Right atrium auricular region (tissue), 2 donors: ENCODE measurements at regions not wholly inside any gene's neighbourhood (a gene's known extent, or its start where the extent isn't known, plus 50 kb on each side); places are given as distances from the start of the nearest gene placed in this dataset.

Experiments
- DNase-seq: peaks from one replicate; pipeline ENCODE4 v3.0.0-alpha.2; 2019; ENCODE audit warnings: low spot score
- H3K27ac ChIP-seq, 2 donors: fragments of 200-600 bp; sonication (generic); 1 replicate in 1 of 2; 2 replicates in 1 of 2; pipeline ENCODE4 v1.5.1; 2016 to 2019
- H3K27me3 ChIP-seq, 2 donors: fragments of 200-600 bp; sonication (generic); one replicate each; pipeline versions ENCODE4 v1.5.1 to v1.6.0; 2017 to 2019
- H3K36me3 ChIP-seq: fragments of 200-600 bp; sonication (generic); one replicate; pipeline ENCODE4 v1.5.1; 2016
- H3K4me1 ChIP-seq, 2 donors: fragments of 200-600 bp; sonication (generic); one replicate each; pipeline versions ENCODE4 v1.5.1 to v1.6.0; 2017 to 2019
- H3K4me3 ChIP-seq, 2 donors: fragments of 200-600 bp; sonication (generic); 1 replicate in 1 of 2; 2 replicates in 1 of 2; pipeline ENCODE4 v1.5.1; 2017 to 2019; ENCODE audit warnings: mild to moderate bottlenecking in 1 of 2, moderate library complexity in 1 of 2
- H3K9me3 ChIP-seq, 2 donors: fragments of 200-600 bp; sonication (generic); one replicate each; pipeline ENCODE4 v1.5.1; 2019
- CTCF ChIP-seq, 2 donors: fragments of 200-600 bp; sonication (generic); IDR thresholded peaks; one replicate each; pipeline ENCODE4 v1.5.1; 2019; ENCODE audit warnings: antibody characterized with exemption in 2 of 2

- Histone ChIP-seq H3K4me3 (no peak overlapping the region), H3K9me3 (no peaks in the 10 kb centered on the region), H3K36me3 (no peaks in the 10 kb centered on the region), H3K27me3 (no peaks in the 10 kb centered on the region), H3K4me1 (no peaks in the 10 kb centered on the region), H3K27ac (no peak overlapping the region)
- no peak for DNase-seq
- no peak for TF ChIP-seq CTCF (IDR thresholded peaks at IDR 0.05)
These were observed 954.2 kb upstream of the FBXO33 start for GRCh38 chr14:40386433-40386832.

- Histone ChIP-seq H3K4me3 (no peak overlapping the region), H3K27ac (no peak overlapping the region), H3K36me3 (no peaks in the 10 kb centered on the region), H3K27me3 (no peaks in the 10 kb centered on the region), H3K9me3 (no peaks in the 10 kb centered on the region), H3K4me1 (no peaks in the 10 kb centered on the region)
- no peak for DNase-seq
- TF ChIP-seq CTCF (IDR thresholded peaks at IDR 0.05), result no peak
These were observed 942.0 kb upstream of the FBXO33 start for GRCh38 chr14:40374221-40374620.

- no peaks in the 10 kb centered on the region for H3K9me3 ChIP-seq
- H3K27me3 ChIP-seq, result no peaks in the 10 kb centered on the region
- H3K36me3 ChIP-seq, result no peaks in the 10 kb centered on the region
- H3K4me3 ChIP-seq, result no peak overlapping the region
- H3K4me1 ChIP-seq, result no peaks in the 10 kb centered on the region
- no peak for TF ChIP-seq CTCF (IDR thresholded peaks at IDR 0.05)
- DNase-seq, result no peak
- H3K27ac ChIP-seq, result no peak overlapping the region
These were observed 938.8 kb upstream of the FBXO33 start for GRCh38 chr14:40371011-40371410.

- H3K4me1 ChIP-seq, result no peaks in the 10 kb centered on the region
- no peak overlapping the region for H3K27ac ChIP-seq
- H3K36me3 ChIP-seq, result no peaks in the 10 kb centered on the region
- no peak for DNase-seq
- no peak for TF ChIP-seq CTCF (IDR thresholded peaks at IDR 0.05)
- H3K9me3 ChIP-seq, result no peaks in the 10 kb centered on the region
- H3K4me3 ChIP-seq, result no peak overlapping the region
- H3K27me3 ChIP-seq, result no peaks in the 10 kb centered on the region
These were observed 936.1 kb upstream of the FBXO33 start for GRCh38 chr14:40368314-40368713.

- Histone ChIP-seq H3K27ac (no peak overlapping the region), H3K36me3 (no peaks in the 10 kb centered on the region), H3K27me3 (no peaks in the 10 kb centered on the region), H3K4me1 (no peaks in the 10 kb centered on the region), H3K9me3 (no peaks in the 10 kb centered on the region), H3K4me3 (no peak overlapping the region)
- no peak for DNase-seq
- TF ChIP-seq CTCF (IDR thresholded peaks at IDR 0.05), result no peak
These were observed 935.5 kb upstream of the FBXO33 start for GRCh38 chr14:40367717-40368116.

- no peaks in the 10 kb centered on the region for H3K27me3 ChIP-seq
- no peaks in the 10 kb centered on the region for H3K9me3 ChIP-seq
- no peaks in the 10 kb centered on the region for H3K4me1 ChIP-seq
- no peak overlapping the region for H3K27ac ChIP-seq
- H3K4me3 ChIP-seq, result no peak overlapping the region
- no peaks in the 10 kb centered on the region for H3K36me3 ChIP-seq
- no peak for TF ChIP-seq CTCF (IDR thresholded peaks at IDR 0.05)
- no peak for DNase-seq
These were observed 933.1 kb upstream of the FBXO33 start for GRCh38 chr14:40365305-40365704.
